ENCODE measurements at regions not wholly inside any gene's neighbourhood (a gene's known extent, or its start where the extent isn't known, plus 50 kb on each side); places are given as distances from the start of the nearest gene placed in this dataset.

DNA sequence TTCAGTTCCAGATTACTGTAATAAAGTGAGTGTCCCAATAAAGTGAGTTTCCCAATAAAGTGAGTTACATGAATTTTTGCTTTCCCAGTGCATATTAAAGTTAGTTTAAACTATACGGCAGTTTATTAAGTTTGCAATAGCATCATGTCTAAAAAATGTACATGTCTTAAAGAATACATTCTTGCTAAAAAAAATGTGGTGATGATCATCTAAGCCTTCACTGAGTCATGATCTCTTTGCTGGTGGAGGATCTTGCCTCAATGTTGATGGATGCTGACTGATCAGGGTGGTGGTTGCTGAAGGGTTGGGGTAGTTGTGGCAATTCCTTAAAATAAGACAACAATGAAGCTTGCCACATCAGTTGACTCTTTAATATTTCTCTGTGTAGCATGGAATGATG, 664.2 kb downstream of the TDRD15 start:
- TF ChIP-seq, protein P1, sequence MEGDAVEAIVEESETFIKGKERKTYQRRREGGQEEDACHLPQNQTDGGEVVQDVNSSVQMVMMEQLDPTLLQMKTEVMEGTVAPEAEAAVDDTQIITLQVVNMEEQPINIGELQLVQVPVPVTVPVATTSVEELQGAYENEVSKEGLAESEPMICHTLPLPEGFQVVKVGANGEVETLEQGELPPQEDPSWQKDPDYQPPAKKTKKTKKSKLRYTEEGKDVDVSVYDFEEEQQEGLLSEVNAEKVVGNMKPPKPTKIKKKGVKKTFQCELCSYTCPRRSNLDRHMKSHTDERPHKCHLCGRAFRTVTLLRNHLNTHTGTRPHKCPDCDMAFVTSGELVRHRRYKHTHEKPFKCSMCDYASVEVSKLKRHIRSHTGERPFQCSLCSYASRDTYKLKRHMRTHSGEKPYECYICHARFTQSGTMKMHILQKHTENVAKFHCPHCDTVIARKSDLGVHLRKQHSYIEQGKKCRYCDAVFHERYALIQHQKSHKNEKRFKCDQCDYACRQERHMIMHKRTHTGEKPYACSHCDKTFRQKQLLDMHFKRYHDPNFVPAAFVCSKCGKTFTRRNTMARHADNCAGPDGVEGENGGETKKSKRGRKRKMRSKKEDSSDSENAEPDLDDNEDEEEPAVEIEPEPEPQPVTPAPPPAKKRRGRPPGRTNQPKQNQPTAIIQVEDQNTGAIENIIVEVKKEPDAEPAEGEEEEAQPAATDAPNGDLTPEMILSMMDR (IDR thresholded peaks at IDR 0.05; ENCODE audit: borderline replicate concordance, extremely low read depth, low read length, poor library complexity, severe bottlenecking), result no peak
- TF ChIP-seq EZH2 (IDR thresholded peaks at IDR 0.05; ENCODE audit: borderline replicate concordance, low read depth, low read length, severe bottlenecking), result no peak

Measured in DND-41 (cell line).